ENCODE measurements at regions not wholly inside any gene's neighbourhood (a gene's known extent, or its start where the extent isn't known, plus 50 kb on each side); places are given as distances from the start of the nearest gene placed in this dataset.

- Histone ChIP-seq H4K8ac (replicated peaks; ENCODE audit: insufficient read length, low read depth, low read length) (no peak overlapping the region), H2BK15ac (ENCODE audit: low read depth, low read length) (no peak overlapping the region), H4K20me1 (ENCODE audit: control insufficient read depth, insufficient read depth, insufficient read length) (no peaks in the 10 kb centered on the region), H4K91ac (ENCODE audit: insufficient read length, low read depth, low read length) (no peak overlapping the region), H3T11ph (ENCODE audit: low read length) (no peak overlapping the region), H4K5ac (ENCODE audit: insufficient read length, low read depth, low read length) (no peak overlapping the region), H3K23ac (ENCODE audit: insufficient read length, low read depth, low read length) (no peak overlapping the region), H2BK120ac (ENCODE audit: low read depth, low read length, poor library complexity, severe bottlenecking) (no peak overlapping the region), H3K4me1 (ENCODE audit: insufficient read depth, low read length) (no peaks in the 10 kb centered on the region), H2AFZ (ENCODE audit: low read length) (no peak overlapping the region), H3K18ac (ENCODE audit: insufficient read length, low read depth, low read length) (no peak overlapping the region), H2BK12ac (ENCODE audit: insufficient read length, low read depth, low read length) (no peak overlapping the region), H3K23me2 (ENCODE audit: insufficient read length, low read depth, low read length, poor library complexity, severe bottlenecking) (no peaks in the 10 kb centered on the region), H3K9me3 (ENCODE audit: control insufficient read depth, low read depth, low read length) (no peaks in the 10 kb centered on the region), H3K27ac (ENCODE audit: insufficient read length, low read depth, low read length) (no peak overlapping the region), H3K9ac (ENCODE audit: extremely low read depth, insufficient read length, low read length) (no peak overlapping the region), H3K4me2 (ENCODE audit: insufficient read depth, insufficient read length, low read length) (no peak overlapping the region), H3K27me3 (ENCODE audit: insufficient read depth, low read length) (no peaks in the 10 kb centered on the region), H2AK5ac (ENCODE audit: insufficient read length, low read length) (no peak overlapping the region), H2BK20ac (ENCODE audit: low read depth, low read length, poor library complexity, severe bottlenecking) (no peak overlapping the region), H3K79me1 (ENCODE audit: insufficient read depth, low read depth, low read length, poor library complexity, severe bottlenecking) (no peaks in the 10 kb centered on the region), H3K4ac (ENCODE audit: low read depth, low read length) (no peak overlapping the region), H3K14ac (ENCODE audit: insufficient read depth, low read length) (no peak overlapping the region), H2BK5ac (ENCODE audit: insufficient read length, low read length) (no peak overlapping the region), H3K56ac (ENCODE audit: insufficient read length, low read depth, low read length) (no peak overlapping the region), H3K79me2 (ENCODE audit: insufficient read depth, low read length) (no peaks in the 10 kb centered on the region)
- Mint-ChIP-seq H3K27me3 (ENCODE audit: low read depth) (peaks cover 2% of the 10 kb centered on the region), H3K9me3 (no peaks in the 10 kb centered on the region), H3K27ac (no peak overlapping the region), H3K36me3 (ENCODE audit: insufficient read depth in 1 of 3, low read depth in 3 of 3) (no peaks in the 10 kb centered on the region), H3K4me3 (no peak overlapping the region), H3K4me1 (peaks cover 4 to 11% of the 10 kb centered on the region in 2 experiments)
- no peak for DNase-seq
- WGBS (ENCODE audit: extremely low coverage, insufficient read length, low lambda C conversion rate), result no CpG with 5 or more reads among the region's 2 CpGs
- TF ChIP-seq CTCF (conservative IDR thresholded peaks at IDR 0.05), result no peak
These were observed 141.9 kb upstream of the C1orf21 start for GRCh38 chr1:184244962-184245361.
